ACC112 (cell line): ENCODE measurements at regions not wholly inside any gene's neighbourhood (a gene's known extent, or its start where the extent isn't known, plus 50 kb on each side); places are given as distances from the start of the nearest gene placed in this dataset.

ENCODE experiments used
- H2AFZ ChIP-seq: fragments of 200-600 bp; sonication (generic); one replicate; pipeline ENCODE4 v1.6.0; 2017; ENCODE audit warnings: antibody characterized with exemption, low read length; ENCODE audit not compliant: unreplicated experiment
- H3K27ac ChIP-seq: fragments of 200-600 bp; sonication (generic); 2 replicates; pipeline ENCODE4 v1.5.1; 2014; ENCODE audit warnings: low read depth, mild to moderate bottlenecking, antibody characterized with exemption, low read length, moderate library complexity
- H3K27me3 ChIP-seq: fragments of 200-600 bp; sonication (generic); 2 replicates; pipeline ENCODE4 v1.6.1; 2014; ENCODE audit warnings: mild to moderate bottlenecking, antibody characterized with exemption, low read length, moderate library complexity, mixed read lengths; ENCODE audit not compliant: insufficient read depth
- H3K36me3 ChIP-seq: fragments of 200-600 bp; sonication (generic); 2 replicates; pipeline ENCODE4 v1.6.1; 2016; ENCODE audit warnings: mild to moderate bottlenecking, antibody characterized with exemption, low read length, moderate library complexity, mixed read lengths; ENCODE audit not compliant: insufficient read depth
- H3K4me1 ChIP-seq: fragments of 200-600 bp; sonication (generic); one replicate; pipeline ENCODE4 v1.6.1; 2016; ENCODE audit warnings: low read length, mixed read lengths; ENCODE audit not compliant: insufficient read depth, unreplicated experiment, control insufficient read depth
- H3K4me3 ChIP-seq: fragments of 200-600 bp; sonication (generic); 2 replicates; pipeline ENCODE4 v1.5.1; 2014; ENCODE audit warnings: mild to moderate bottlenecking, low read depth, low read length
- H3K79me2 ChIP-seq: fragments of 200-600 bp; sonication (generic); one replicate; pipeline ENCODE4 v1.6.0; 2016; ENCODE audit warnings: low read length; ENCODE audit not compliant: control insufficient read depth, unreplicated experiment, insufficient read depth

DNA sequence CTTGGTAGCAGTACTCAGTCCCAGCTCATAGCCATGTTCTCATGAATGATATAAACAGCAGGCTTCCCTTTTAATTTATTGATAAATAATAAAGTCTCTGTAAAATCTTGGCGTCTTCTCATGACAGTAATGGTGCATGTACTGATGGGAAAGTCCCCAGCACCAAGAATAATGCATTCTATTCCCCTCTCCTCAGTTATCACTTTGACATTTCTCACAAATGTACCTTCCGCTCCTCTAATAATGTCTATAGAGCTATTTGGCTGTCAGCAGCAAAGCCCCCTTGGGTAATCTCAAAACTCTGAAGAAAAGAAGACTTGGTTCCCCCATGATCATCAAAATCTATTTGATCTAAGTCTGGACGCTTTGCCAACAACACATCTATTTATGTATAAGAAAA, 185.0 kb upstream of the SPTLC3 start:
- no peaks in the 10 kb centered on the region for H3K79me2 ChIP-seq
- H3K27me3 ChIP-seq, result no peaks in the 10 kb centered on the region
- H3K27ac ChIP-seq, result no peak overlapping the region
- no peak overlapping the region for H2AFZ ChIP-seq
- H3K4me1 ChIP-seq, result no peaks in the 10 kb centered on the region
- H3K4me3 ChIP-seq, result no peak overlapping the region
- H3K36me3 ChIP-seq, result no peaks in the 10 kb centered on the region

GRCh38 chr20:12824328-12825225, 184.2 kb upstream of the SPTLC3 start:
- Histone ChIP-seq H3K4me3 (no peak overlapping the region), H3K79me2 (no peaks in the 10 kb centered on the region), H3K27ac (no peak overlapping the region), H2AFZ (no peak overlapping the region), H3K4me1 (no peaks in the 10 kb centered on the region), H3K27me3 (no peaks in the 10 kb centered on the region), H3K36me3 (no peaks in the 10 kb centered on the region)

DNA sequence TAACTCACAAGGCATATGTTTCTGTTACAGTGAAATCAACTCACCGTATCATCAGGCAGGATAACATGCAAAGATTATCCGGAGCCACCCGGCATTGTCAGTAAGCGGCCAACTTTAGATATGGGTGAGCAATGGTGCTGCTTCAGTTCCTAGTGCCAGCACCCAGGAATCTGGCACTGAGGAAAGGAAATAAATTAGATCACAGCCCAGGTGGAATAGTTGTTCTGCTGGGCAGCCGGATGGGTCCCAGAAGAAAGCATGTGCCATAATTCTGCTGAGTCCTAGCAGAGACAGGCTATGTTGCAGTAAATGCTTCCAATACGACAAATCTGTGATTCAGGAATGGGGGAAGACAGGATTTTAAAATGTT, 183.6 kb upstream of the SPTLC3 start:
- no peak overlapping the region for H3K27ac ChIP-seq
- H3K79me2 ChIP-seq, result no peaks in the 10 kb centered on the region
- no peaks in the 10 kb centered on the region for H3K36me3 ChIP-seq
- no peaks in the 10 kb centered on the region for H3K4me1 ChIP-seq
- no peaks in the 10 kb centered on the region for H3K27me3 ChIP-seq
- H2AFZ ChIP-seq, result no peak overlapping the region
- no peak overlapping the region for H3K4me3 ChIP-seq

- Histone ChIP-seq H3K4me3 (no peak overlapping the region), H3K27ac (no peak overlapping the region), H3K79me2 (no peaks in the 10 kb centered on the region)
These were observed 180.9 kb upstream of the SPTLC3 start for GRCh38 chr20:12827816-12828385.

GRCh38 chr20:12829170-12829569, 179.6 kb upstream of the SPTLC3 start:
- Histone ChIP-seq H2AFZ (no peak overlapping the region), H3K27ac (no peak overlapping the region), H3K36me3 (no peaks in the 10 kb centered on the region), H3K27me3 (no peaks in the 10 kb centered on the region), H3K4me3 (no peak overlapping the region), H3K79me2 (no peaks in the 10 kb centered on the region), H3K4me1 (no peaks in the 10 kb centered on the region)

More at GRCh38 chr20:12827816-12828385, 180.9 kb upstream of the SPTLC3 start:
- H2AFZ ChIP-seq, result no peak overlapping the region
- no peaks in the 10 kb centered on the region for H3K27me3 ChIP-seq
- H3K36me3 ChIP-seq, result no peaks in the 10 kb centered on the region
- no peaks in the 10 kb centered on the region for H3K4me1 ChIP-seq

- H2AFZ ChIP-seq, result no peak overlapping the region
- no peak overlapping the region for H3K4me3 ChIP-seq
- no peaks in the 10 kb centered on the region for H3K27me3 ChIP-seq
- H3K79me2 ChIP-seq, result no peaks in the 10 kb centered on the region
- no peak overlapping the region for H3K27ac ChIP-seq
- no peaks in the 10 kb centered on the region for H3K4me1 ChIP-seq
- no peaks in the 10 kb centered on the region for H3K36me3 ChIP-seq
These were observed 174.9 kb upstream of the SPTLC3 start for GRCh38 chr20:12833861-12834260.

GRCh38 chr20:12835999-12836398, 172.8 kb upstream of the SPTLC3 start:
- no peak overlapping the region for H3K27ac ChIP-seq
- H2AFZ ChIP-seq, result no peak overlapping the region
- no peaks in the 10 kb centered on the region for H3K36me3 ChIP-seq
- no peak overlapping the region for H3K4me3 ChIP-seq
- no peaks in the 10 kb centered on the region for H3K79me2 ChIP-seq
- H3K27me3 ChIP-seq, result no peaks in the 10 kb centered on the region
- no peaks in the 10 kb centered on the region for H3K4me1 ChIP-seq

DNA sequence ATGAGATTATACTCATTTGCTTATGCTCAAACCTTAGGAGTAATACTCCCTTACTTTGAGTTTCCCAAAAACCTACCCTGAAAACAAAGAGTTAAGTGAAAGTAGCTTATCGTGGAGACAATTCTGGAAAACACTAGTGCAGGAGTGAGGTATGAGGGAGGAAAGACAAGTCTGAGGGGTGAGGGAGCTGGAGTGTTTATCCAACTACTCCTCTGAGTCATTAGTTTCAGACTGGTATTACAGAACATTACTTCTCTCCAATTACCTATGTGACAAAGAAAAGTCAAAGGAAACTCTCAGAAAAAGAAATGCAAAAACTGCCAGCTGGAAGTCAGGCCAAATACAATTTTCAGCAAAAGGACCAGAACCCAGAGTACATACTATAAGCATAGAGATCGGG, 171.1 kb upstream of the SPTLC3 start:
- no peak overlapping the region for H3K27ac ChIP-seq
- H3K27me3 ChIP-seq, result no peaks in the 10 kb centered on the region
- H3K36me3 ChIP-seq, result no peaks in the 10 kb centered on the region
- no peaks in the 10 kb centered on the region for H3K79me2 ChIP-seq
- no peak overlapping the region for H3K4me3 ChIP-seq
- no peaks in the 10 kb centered on the region for H3K4me1 ChIP-seq
- H2AFZ ChIP-seq, result no peak overlapping the region

- Histone ChIP-seq H3K79me2 (no peaks in the 10 kb centered on the region), H3K27ac (no peak overlapping the region), H3K36me3 (no peaks in the 10 kb centered on the region), H3K4me3 (no peak overlapping the region), H3K27me3 (no peaks in the 10 kb centered on the region), H2AFZ (no peak overlapping the region), H3K4me1 (no peaks in the 10 kb centered on the region)
These were observed 170.4 kb upstream of the SPTLC3 start for GRCh38 chr20:12838261-12838866.

DNA sequence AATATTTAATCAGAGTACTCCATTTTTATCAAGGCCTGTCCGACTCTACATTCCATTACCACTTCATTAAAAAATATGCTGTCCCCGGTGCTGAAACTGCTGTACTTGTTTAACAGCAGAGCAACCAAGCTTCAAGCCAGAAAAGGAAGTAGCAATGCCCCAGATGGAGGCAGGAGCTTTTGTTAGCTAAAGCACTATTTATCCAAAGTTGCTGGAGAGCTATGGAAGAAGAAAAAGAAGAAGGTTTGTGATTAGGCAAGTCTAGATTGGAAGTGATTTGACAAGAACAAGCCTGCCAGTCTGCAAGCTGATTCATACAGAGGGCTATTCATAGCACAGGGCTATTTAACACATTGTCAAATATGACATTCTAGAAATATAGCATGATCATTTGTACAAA, 160.9 kb upstream of the SPTLC3 start:
- Histone ChIP-seq H3K27me3 (no peaks in the 10 kb centered on the region), H2AFZ (no peak overlapping the region), H3K36me3 (no peaks in the 10 kb centered on the region), H3K4me1 (no peaks in the 10 kb centered on the region), H3K27ac (no peak overlapping the region), H3K79me2 (no peaks in the 10 kb centered on the region), H3K4me3 (no peak overlapping the region)
